Suprapubic skin (tissue), 4 donors: ENCODE measurements at regions not wholly inside any gene's neighbourhood (a gene's known extent, or its start where the extent isn't known, plus 50 kb on each side); places are given as distances from the start of the nearest gene placed in this dataset.
"Not testable (repeated sequence)": the region's sequence is repeated elsewhere in the genome, so short reads cannot be mapped to it uniquely, and the experiment has no call there.

Experiments
- DNase-seq, 2 donors: peaks; one replicate each; pipeline ENCODE4 v3.0.0-alpha.2; 2019; ENCODE audit warnings: low spot score in 2 of 2
- H3K27ac ChIP-seq: fragments of 200-600 bp; sonication (generic); one replicate; pipeline ENCODE4 v1.5.1; 2019
- H3K27me3 ChIP-seq: fragments of 200-600 bp; sonication (generic); one replicate; pipeline ENCODE4 v1.5.1; 2019
- H3K36me3 ChIP-seq: fragments of 200-600 bp; sonication (generic); one replicate; pipeline ENCODE4 v1.5.1; 2019
- H3K4me1 ChIP-seq: fragments of 200-600 bp; sonication (generic); one replicate; pipeline ENCODE4 v1.5.1; 2019
- H3K4me3 ChIP-seq: fragments of 200-600 bp; sonication (generic); one replicate; pipeline ENCODE4 v1.5.1; 2019; ENCODE audit warnings: mild to moderate bottlenecking
- H3K9me3 ChIP-seq: fragments of 200-600 bp; sonication (generic); one replicate; pipeline ENCODE4 v1.5.1; 2019
- CTCF ChIP-seq, 2 donors: fragments of 200-600 bp in 1 of 2; fragments of 450-650 bp in 1 of 2; sonication (generic) in 1 of 2; IDR thresholded peaks; one replicate each; pipeline ENCODE4 v1.5.1; 2016 to 2019; ENCODE audit warnings: antibody characterized with exemption in 2 of 2, mild to moderate bottlenecking in 1 of 2, moderate library complexity in 1 of 2
- EP300 ChIP-seq: sonication (generic); formaldehyde crosslinking; IDR thresholded peaks from one replicate; pipeline ENCODE4 v1.6.1; 2017; ENCODE audit warnings: antibody characterized with exemption
- POLR2A ChIP-seq, 2 donors: fragments of 450-650 bp; IDR thresholded peaks; one replicate each; pipeline ENCODE4 v1.6.1; 2017; ENCODE audit warnings: antibody characterized with exemption in 2 of 2, mild to moderate bottlenecking in 2 of 2, moderate library complexity in 2 of 2
- POLR2AphosphoS5 ChIP-seq, 3 donors: sonication (generic); formaldehyde crosslinking; IDR thresholded peaks; one replicate each; pipeline ENCODE4 v1.6.1; 2017; ENCODE audit warnings: antibody characterized with exemption in 3 of 3
- WGBS: methylation state at CpG from one replicate; pipeline ENCODE4 v1.1.5; 2018; 5-methylcytosine and 5-hydroxymethylcytosine counted together

DNA sequence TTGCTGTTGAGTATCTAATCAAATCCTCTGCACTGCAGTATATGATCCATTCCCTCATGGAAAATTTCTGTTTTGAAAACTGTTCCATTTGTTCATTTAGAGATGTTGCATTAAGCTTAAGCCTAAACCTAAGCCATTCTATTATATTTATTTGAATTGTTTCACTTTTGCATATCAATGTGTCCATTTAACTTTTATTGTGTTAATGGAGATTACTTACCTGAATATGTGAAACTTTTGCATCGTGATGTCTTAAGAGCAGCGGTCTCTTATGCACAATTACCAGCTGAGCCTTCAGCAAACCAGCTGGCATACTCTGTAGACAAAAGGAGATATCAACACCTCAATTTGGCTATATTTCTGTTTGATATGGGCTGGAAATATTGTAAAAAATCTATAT lies 922.5 kb upstream of the FBXO33 start:
- TF ChIP-seq CTCF (IDR thresholded peaks at IDR 0.05), result no peak
- no peak for TF ChIP-seq POLR2AphosphoS5 (IDR thresholded peaks at IDR 0.05)
- TF ChIP-seq EP300, result no peak
- WGBS, result 65% methylated on average over 2 of the region's 2 CpGs
- Histone ChIP-seq H3K4me3 (no peak overlapping the region), H3K27me3 (no peaks in the 10 kb centered on the region), H3K36me3 (no peaks in the 10 kb centered on the region), H3K9me3 (no peaks in the 10 kb centered on the region), H3K4me1 (no peaks in the 10 kb centered on the region), H3K27ac (no peak overlapping the region)
- DNase-seq, result no peak

- H3K9me3 ChIP-seq, H3K36me3 ChIP-seq, H3K4me3 ChIP-seq, H3K4me1 ChIP-seq, H3K27me3 ChIP-seq, DNase-seq, H3K27ac ChIP-seq: not testable (repeated sequence)
- 93% methylated on average over 26 of the region's 27 CpGs for WGBS
Observed at GRCh38 chr14:40348104-40348503, 915.9 kb upstream of the FBXO33 start.

DNA sequence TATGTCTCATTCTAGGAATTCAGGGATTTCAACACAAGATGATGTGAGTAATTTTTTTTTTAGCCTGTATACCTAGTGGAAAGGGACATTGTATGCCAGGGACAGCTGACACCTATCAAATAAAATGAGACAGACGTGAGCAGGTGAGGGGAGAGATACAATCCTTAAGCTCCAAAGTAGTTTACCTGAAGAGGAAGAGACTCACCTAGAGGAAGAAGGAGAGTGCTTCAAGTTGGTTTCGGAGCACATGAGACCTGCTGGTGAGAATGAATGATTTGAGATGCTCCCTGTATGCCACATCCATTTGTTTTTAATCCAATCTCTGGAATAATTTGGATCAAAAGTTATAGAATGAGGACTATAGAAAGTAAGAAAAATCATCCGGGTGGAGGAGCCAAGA lies 915.4 kb upstream of the FBXO33 start:
- H3K27me3 ChIP-seq, result no peaks in the 10 kb centered on the region
- H3K9me3 ChIP-seq, result no peaks in the 10 kb centered on the region
- H3K4me3 ChIP-seq, result no peak overlapping the region
- DNase-seq, result no peak
- no peak for TF ChIP-seq POLR2AphosphoS5 (IDR thresholded peaks at IDR 0.05)
- no peak for TF ChIP-seq CTCF (IDR thresholded peaks at IDR 0.05)
- no peak for TF ChIP-seq POLR2A (IDR thresholded peaks at IDR 0.05)
- no peak for TF ChIP-seq EP300
- no peaks in the 10 kb centered on the region for H3K36me3 ChIP-seq
- 97% methylated on average over 3 of the region's 3 CpGs for WGBS
- no peaks in the 10 kb centered on the region for H3K4me1 ChIP-seq
- H3K27ac ChIP-seq, result no peak overlapping the region

DNA sequence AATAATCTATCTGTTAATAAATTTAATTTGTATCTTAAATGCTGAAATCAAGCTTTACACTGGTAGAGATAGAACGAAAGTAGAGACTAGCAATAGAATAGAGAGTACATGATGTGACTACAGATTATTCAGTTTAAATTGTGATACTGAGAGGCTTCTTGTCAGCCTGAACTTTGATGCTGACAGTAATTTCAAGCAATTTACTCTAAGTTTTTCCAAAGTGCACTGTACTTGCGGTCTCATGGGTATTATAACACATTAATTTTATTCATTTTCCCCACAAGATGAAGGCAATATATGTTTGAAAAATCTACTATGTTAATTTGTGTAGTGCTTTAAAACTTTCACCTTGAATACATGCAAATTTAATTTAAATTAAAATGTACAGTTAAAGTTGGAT lies 914.0 kb upstream of the FBXO33 start:
- H3K27me3 ChIP-seq, result no peaks in the 10 kb centered on the region
- H3K9me3 ChIP-seq, result no peaks in the 10 kb centered on the region
- TF ChIP-seq EP300 (no peak), CTCF (IDR thresholded peaks at IDR 0.05) (no peak), POLR2AphosphoS5 (IDR thresholded peaks at IDR 0.05) (no peak)
- H3K4me1 ChIP-seq, result no peaks in the 10 kb centered on the region
- 92% methylated on average over 2 of the region's 2 CpGs for WGBS
- H3K4me3 ChIP-seq, result no peak overlapping the region
- H3K36me3 ChIP-seq, result no peaks in the 10 kb centered on the region
- no peak overlapping the region for H3K27ac ChIP-seq
- no peak for DNase-seq

DNA sequence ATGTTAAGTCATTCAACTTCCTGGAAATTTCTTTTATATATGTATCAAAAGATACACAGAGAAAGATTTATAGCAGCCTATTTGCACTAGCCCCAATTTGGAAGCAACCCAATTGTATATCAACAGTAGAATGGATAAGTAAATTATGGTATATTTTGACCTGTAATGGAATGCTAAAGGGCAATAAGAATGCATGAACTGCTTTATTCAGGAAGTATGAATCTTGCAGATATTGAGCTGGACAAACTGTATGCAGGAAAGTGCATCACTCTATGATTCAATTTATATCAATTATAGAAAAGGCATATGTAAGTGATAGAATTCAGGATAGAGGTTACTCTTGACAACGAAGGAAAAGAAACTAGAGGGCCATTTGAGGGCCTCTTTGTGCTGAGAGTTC lies 913.1 kb upstream of the FBXO33 start:
- Histone ChIP-seq H3K27me3 (no peaks in the 10 kb centered on the region), H3K9me3 (no peaks in the 10 kb centered on the region), H3K36me3 (no peaks in the 10 kb centered on the region), H3K4me1 (no peaks in the 10 kb centered on the region), H3K4me3 (no peak overlapping the region), H3K27ac (no peak overlapping the region)
- TF ChIP-seq EP300, result no peak
- TF ChIP-seq POLR2A (IDR thresholded peaks at IDR 0.05), result no peak
- no peak for TF ChIP-seq CTCF (IDR thresholded peaks at IDR 0.05)
- no peak for TF ChIP-seq POLR2AphosphoS5 (IDR thresholded peaks at IDR 0.05)
- WGBS, result 71% methylated on average over 1 of the region's 1 CpG
- no peak for DNase-seq

GRCh38 chr14:40340708-40341107 lies 908.5 kb upstream of the FBXO33 start:
- WGBS, result 83% methylated on average over 3 of the region's 3 CpGs
- no peaks in the 10 kb centered on the region for H3K9me3 ChIP-seq
- no peak for DNase-seq
- H3K36me3 ChIP-seq, result no peaks in the 10 kb centered on the region
- TF ChIP-seq CTCF (IDR thresholded peaks at IDR 0.05) (no peak), POLR2AphosphoS5 (IDR thresholded peaks at IDR 0.05) (no peak), EP300 (no peak), POLR2A (IDR thresholded peaks at IDR 0.05) (no peak)
- H3K27me3 ChIP-seq, result no peaks in the 10 kb centered on the region
- no peak overlapping the region for H3K4me3 ChIP-seq
- no peak overlapping the region for H3K27ac ChIP-seq
- H3K4me1 ChIP-seq, result no peaks in the 10 kb centered on the region
